GM19455 (cell line): ENCODE measurements at regions not wholly inside any gene's neighbourhood (a gene's known extent, or its start where the extent isn't known, plus 50 kb on each side); places are given as distances from the start of the nearest gene placed in this dataset.

ENCODE experiments used
- ATAC-seq: cut with Tn5 transposase; IDR thresholded peaks from one replicate; pipeline ENCODE4 v1.9.1; 2021; ENCODE audit not compliant: unreplicated experiment

GRCh38 chr6:126147291-126147815 is 161.0 kb downstream of the TRMT11 start:
- ATAC-seq: no peak

- no peak for ATAC-seq
Observed at GRCh38 chr6:126148853-126149252, 162.5 kb downstream of the TRMT11 start.

- ATAC-seq: no peak
Observed at GRCh38 chr6:126152372-126152745, 166.0 kb downstream of the TRMT11 start.

GRCh38 chr6:126153661-126154060 is 167.3 kb downstream of the TRMT11 start:
- ATAC-seq: no peak

GRCh38 chr6:126156973-126157372 is 170.6 kb downstream of the TRMT11 start:
- peak; percentile 83 for ATAC-seq

GRCh38 chr6:126167726-126168125 is 172.2 kb upstream of the CENPW start:
- no peak for ATAC-seq

GRCh38 chr6:126170433-126170832 is 169.5 kb upstream of the CENPW start:
- no peak for ATAC-seq

GRCh38 chr6:126170978-126171382 is 168.9 kb upstream of the CENPW start:
- ATAC-seq: peak; percentile 73

GRCh38 chr6:126172131-126172530 is 167.8 kb upstream of the CENPW start:
- ATAC-seq: no peak

GRCh38 chr6:126173265-126173664 is 166.7 kb upstream of the CENPW start:
- ATAC-seq: no peak

- no peak for ATAC-seq
Observed at GRCh38 chr6:126174697-126175096, 165.2 kb upstream of the CENPW start.

- no peak for ATAC-seq
Observed at GRCh38 chr6:126175251-126175650, 164.7 kb upstream of the CENPW start.

- no peak for ATAC-seq
Observed at GRCh38 chr6:126176282-126176681, 163.6 kb upstream of the CENPW start.

- ATAC-seq: no peak
Observed at GRCh38 chr6:126180585-126180984, 159.3 kb upstream of the CENPW start.

- no peak for ATAC-seq
Observed at GRCh38 chr6:126181173-126181741, 158.7 kb upstream of the CENPW start.

GRCh38 chr6:126181890-126182289 is 158.0 kb upstream of the CENPW start:
- no peak for ATAC-seq

- no peak for ATAC-seq
Observed at GRCh38 chr6:126182650-126183311, 157.1 kb upstream of the CENPW start.

- ATAC-seq: no peak
Observed at GRCh38 chr6:126185774-126186173, 154.1 kb upstream of the CENPW start.

- ATAC-seq: no peak
Observed at GRCh38 chr6:126188279-126188909, 151.5 kb upstream of the CENPW start.

GRCh38 chr6:126195625-126196236 is 144.2 kb upstream of the CENPW start:
- ATAC-seq: no peak

- ATAC-seq: no peak
Observed at GRCh38 chr6:126198631-126199030, 141.3 kb upstream of the CENPW start.

- no peak for ATAC-seq
Observed at GRCh38 chr6:126199466-126199865, 140.4 kb upstream of the CENPW start.
